Keratinocyte (primary cell): ENCODE measurements at regions not wholly inside any gene's neighbourhood (a gene's known extent, or its start where the extent isn't known, plus 50 kb on each side); places are given as distances from the start of the nearest gene placed in this dataset.

Experiments used
- DNase-seq: peaks from one replicate; pipeline ENCODE4 v3.0.0-alpha.2; 2011; ENCODE audit warnings: low read depth, missing footprints, low spot score
- FAIRE-seq: peaks from 2 replicates; lab custom pipeline; 2011; peaks lifted over from hg19 to GRCh38; lab: Jason Lieb, UNC
- H2AFZ ChIP-seq: 2 replicates; pipeline ENCODE4 v1.6.0; 2012; ENCODE audit warnings: low read length, control low read depth, inconsistent platforms; ENCODE audit not compliant: control insufficient read depth
- H3K27ac ChIP-seq: 2 replicates; pipeline ENCODE4 v1.5.1; 2011; ENCODE audit warnings: low read length; ENCODE audit not compliant: control insufficient read depth, insufficient read depth
- H3K27me3 ChIP-seq: 3 replicates; pipeline ENCODE4 v1.6.0; 2011; ENCODE audit warnings: low read length; ENCODE audit not compliant: control insufficient read depth, insufficient read depth; ENCODE audit errors: extremely low read depth
- H3K36me3 ChIP-seq, 2 experiments: 2 replicates in 1 of 2; 3 replicates in 1 of 2; pipeline ENCODE4 v1.5.1; 2011; ENCODE audit warnings: low read length in 2 of 2, mild to moderate bottlenecking in 1 of 2; ENCODE audit not compliant: control insufficient read depth in 2 of 2, insufficient read depth in 2 of 2; ENCODE audit errors: extremely low read depth in 1 of 2
- H3K4me1 ChIP-seq: 3 replicates; pipeline ENCODE4 v1.5.1; 2011; ENCODE audit warnings: low read length; ENCODE audit not compliant: control insufficient read depth, insufficient read depth; ENCODE audit errors: extremely low read depth
- H3K4me2 ChIP-seq: 3 replicates; pipeline ENCODE4 v1.6.0; 2011; ENCODE audit warnings: low read depth, low read length; ENCODE audit not compliant: control insufficient read depth, insufficient read depth; ENCODE audit errors: extremely low read depth
- H3K4me3 ChIP-seq, 3 experiments: fragments of 200-600 bp in 1 of 3; sonication (generic) in 1 of 3; 2 replicates in 2 of 3; 3 replicates in 1 of 3; pipeline ENCODE4 v1.5.1; 2011 to 2016; ENCODE audit warnings: low read length in 3 of 3, mild to moderate bottlenecking in 3 of 3, control low read depth in 2 of 3, inconsistent platforms in 1 of 3, low read depth in 1 of 3, mixed read lengths in 1 of 3, mixed run types in 1 of 3, moderate library complexity in 1 of 3; ENCODE audit not compliant: control insufficient read depth in 2 of 3, insufficient read depth in 2 of 3; ENCODE audit errors: extremely low read depth in 1 of 3
- H3K79me2 ChIP-seq: 2 replicates; pipeline ENCODE4 v1.6.0; 2012; ENCODE audit warnings: low read length; ENCODE audit not compliant: control insufficient read depth, insufficient read depth
- H3K9ac ChIP-seq: 3 replicates; pipeline ENCODE4 v1.6.0; 2011; ENCODE audit warnings: low read length; ENCODE audit not compliant: control insufficient read depth, insufficient read depth; ENCODE audit errors: extremely low read depth
- H3K9me1 ChIP-seq: 3 replicates; pipeline ENCODE4 v1.6.0; 2011; ENCODE audit warnings: low read length; ENCODE audit not compliant: control insufficient read depth, insufficient read depth; ENCODE audit errors: extremely low read depth
- H3K9me3 ChIP-seq: 2 replicates; pipeline ENCODE4 v1.5.1; 2012; ENCODE audit warnings: low read depth, low read length; ENCODE audit not compliant: control insufficient read depth
- H4K20me1 ChIP-seq: 3 replicates; pipeline ENCODE4 v1.6.0; 2011; ENCODE audit warnings: low read length; ENCODE audit not compliant: control insufficient read depth, insufficient read depth; ENCODE audit errors: extremely low read depth
- CTCF ChIP-seq, 3 experiments: IDR thresholded peaks in 1 of 3; conservative IDR thresholded peaks in 1 of 3; optimal IDR thresholded peaks in 1 of 3; 2 replicates in 2 of 3; 3 replicates in 1 of 3; pipeline versions ENCODE3 to v1.5.1; 2011; ENCODE audit warnings: low read length in 3 of 3, mild to moderate bottlenecking in 3 of 3, moderate library complexity in 2 of 3, control low read depth in 1 of 3, inconsistent platforms in 1 of 3; ENCODE audit not compliant: insufficient read depth in 2 of 3; ENCODE audit errors: extremely low read depth in 1 of 3
- EZH2 ChIP-seq: IDR thresholded peaks from one replicate; pipeline ENCODE4 v1.6.1; 2012; ENCODE audit warnings: inconsistent platforms, mild to moderate bottlenecking, low read length, moderate library complexity
- dilution Hi-C: fragments of 300-500 bp; cut with MboI; formaldehyde crosslinking; loops from one replicate; pipeline ENCODE4 v1.7.0; 2020; ENCODE audit warnings: low sequenced_read_pairs; ENCODE audit not compliant: extremely low pct_ligation_motif_present

- DNase-seq, result no peak
- H3K9me3 ChIP-seq, result no peaks in the 10 kb centered on the region
- TF ChIP-seq EZH2 (no peak), CTCF (optimal IDR thresholded peaks at IDR 0.05 in 1 of 3, IDR thresholded peaks at IDR 0.05 in 1 of 3, conservative IDR thresholded peaks at IDR 0.05 in 1 of 3; ENCODE audit: extremely low read depth in 1 of 3, insufficient read depth in 2 of 3, low read length in 3 of 3) (no peak)
- no peak overlapping the region for H3K27ac ChIP-seq
- H3K27me3 ChIP-seq, result no peaks in the 10 kb centered on the region
- no peaks in the 10 kb centered on the region for H4K20me1 ChIP-seq
- H3K4me3 ChIP-seq, result no peak overlapping the region
- no peaks in the 10 kb centered on the region for H3K36me3 ChIP-seq
- H3K79me2 ChIP-seq, result no peaks in the 10 kb centered on the region
- H3K4me1 ChIP-seq, result no peaks in the 10 kb centered on the region
- FAIRE-seq, result no peak
- dilution Hi-C loops, result no loop called here
- no peak overlapping the region for H2AFZ ChIP-seq
- no peak overlapping the region for H3K4me2 ChIP-seq
- no peak overlapping the region for H3K9ac ChIP-seq
- H3K9me1 ChIP-seq, result no peaks in the 10 kb centered on the region
Measured at GRCh38 chr11:79829891-79830290, 389.1 kb upstream of the TENM4 start.

- dilution Hi-C loops, result no loop called here
- H3K27me3 ChIP-seq, result no peaks in the 10 kb centered on the region
- H3K4me1 ChIP-seq, result peaks cover 10% of the 10 kb centered on the region
- no peak overlapping the region for H3K27ac ChIP-seq
- no peak overlapping the region for H2AFZ ChIP-seq
- no peaks in the 10 kb centered on the region for H4K20me1 ChIP-seq
- no peak for DNase-seq
- no peaks in the 10 kb centered on the region for H3K36me3 ChIP-seq
- H3K4me2 ChIP-seq, result peak overlapping the region; percentile 25
- no peaks in the 10 kb centered on the region for H3K9me3 ChIP-seq
- FAIRE-seq, result peak; percentile 29
- no peak overlapping the region for H3K9ac ChIP-seq
- no peaks in the 10 kb centered on the region for H3K79me2 ChIP-seq
- TF ChIP-seq EZH2, result no peak
- no peak for TF ChIP-seq CTCF (optimal IDR thresholded peaks at IDR 0.05 in 1 of 3, IDR thresholded peaks at IDR 0.05 in 1 of 3, conservative IDR thresholded peaks at IDR 0.05 in 1 of 3; ENCODE audit: extremely low read depth in 1 of 3, insufficient read depth in 2 of 3, low read length in 3 of 3)
- no peaks in the 10 kb centered on the region for H3K9me1 ChIP-seq
- no peak overlapping the region for H3K4me3 ChIP-seq
Measured at GRCh38 chr11:79822766-79823165, 381.9 kb upstream of the TENM4 start.
